ENCODE measurements at regions not wholly inside any gene's neighbourhood (a gene's known extent, or its start where the extent isn't known, plus 50 kb on each side); places are given as distances from the start of the nearest gene placed in this dataset.

- no peaks in the 10 kb centered on the region for H3K36me3 ChIP-seq (ENCODE audit: low read depth)
- POLR2A ChIA-PET (ENCODE audit: unreplicated experiment), result no interaction called here
- CTCF ChIA-PET, result no interaction called here
- H3K4me2 ChIP-seq, result no peak overlapping the region
- no peaks in the 10 kb centered on the region for H4K20me1 ChIP-seq (ENCODE audit: insufficient read depth)
- no peaks in the 10 kb centered on the region for H3K9me3 ChIP-seq (ENCODE audit: insufficient read depth, low read depth)
- TF ChIP-seq, protein P1, sequence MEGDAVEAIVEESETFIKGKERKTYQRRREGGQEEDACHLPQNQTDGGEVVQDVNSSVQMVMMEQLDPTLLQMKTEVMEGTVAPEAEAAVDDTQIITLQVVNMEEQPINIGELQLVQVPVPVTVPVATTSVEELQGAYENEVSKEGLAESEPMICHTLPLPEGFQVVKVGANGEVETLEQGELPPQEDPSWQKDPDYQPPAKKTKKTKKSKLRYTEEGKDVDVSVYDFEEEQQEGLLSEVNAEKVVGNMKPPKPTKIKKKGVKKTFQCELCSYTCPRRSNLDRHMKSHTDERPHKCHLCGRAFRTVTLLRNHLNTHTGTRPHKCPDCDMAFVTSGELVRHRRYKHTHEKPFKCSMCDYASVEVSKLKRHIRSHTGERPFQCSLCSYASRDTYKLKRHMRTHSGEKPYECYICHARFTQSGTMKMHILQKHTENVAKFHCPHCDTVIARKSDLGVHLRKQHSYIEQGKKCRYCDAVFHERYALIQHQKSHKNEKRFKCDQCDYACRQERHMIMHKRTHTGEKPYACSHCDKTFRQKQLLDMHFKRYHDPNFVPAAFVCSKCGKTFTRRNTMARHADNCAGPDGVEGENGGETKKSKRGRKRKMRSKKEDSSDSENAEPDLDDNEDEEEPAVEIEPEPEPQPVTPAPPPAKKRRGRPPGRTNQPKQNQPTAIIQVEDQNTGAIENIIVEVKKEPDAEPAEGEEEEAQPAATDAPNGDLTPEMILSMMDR (conservative IDR thresholded peaks at IDR 0.05), result no peak
- no peak for TF ChIP-seq EZH2 (IDR thresholded peaks at IDR 0.05; ENCODE audit: low read depth)
- no peaks in the 10 kb centered on the region for H3F3A ChIP-seq (ENCODE audit: insufficient read depth, low read depth)
- no peak overlapping the region for H3K27ac ChIP-seq
- no peaks in the 10 kb centered on the region for H3K27me3 ChIP-seq (ENCODE audit: insufficient read depth, low read depth)
- no peaks in the 10 kb centered on the region for H3K4me1 ChIP-seq (replicated peaks; ENCODE audit: insufficient read depth)
- no peak overlapping the region for H3K4me3 ChIP-seq
- no TSS peak for BruUV-seq (replicated peaks)
- no peak overlapping the region for H2AFZ ChIP-seq
- DNase-seq, result no peak
- intact Hi-C loops (cut with micrococcal nuclease; ENCODE audit: unreplicated experiment), result no loop called here
- no peaks in the 10 kb centered on the region for H3K79me2 ChIP-seq (ENCODE audit: low read depth)
- no peaks in the 10 kb centered on the region for H3K9me2 ChIP-seq (ENCODE audit: insufficient read depth)
Measured at GRCh38 chr5:156051972-156052371, 275.0 kb upstream of the SGCD start.

- no peaks in the 10 kb centered on the region for H4K20me1 ChIP-seq (ENCODE audit: insufficient read depth)
- intact Hi-C loops (cut with micrococcal nuclease; ENCODE audit: unreplicated experiment), result no loop called here
- BruUV-seq (replicated peaks), result no TSS peak
- TF ChIP-seq EZH2 (IDR thresholded peaks at IDR 0.05; ENCODE audit: low read depth), result no peak
- H3K4me1 ChIP-seq (replicated peaks; ENCODE audit: insufficient read depth), result no peaks in the 10 kb centered on the region
- H3K27ac ChIP-seq, result no peak overlapping the region
- ChIA-PET POLR2A (ENCODE audit: unreplicated experiment) (no interaction called here), CTCF (no interaction called here)
- no peaks in the 10 kb centered on the region for H3K9me3 ChIP-seq (ENCODE audit: insufficient read depth, low read depth)
- no peaks in the 10 kb centered on the region for H3K27me3 ChIP-seq (ENCODE audit: insufficient read depth, low read depth)
- H3K4me2 ChIP-seq, result no peak overlapping the region
- H2AFZ ChIP-seq, result no peak overlapping the region
- no peaks in the 10 kb centered on the region for H3K9me2 ChIP-seq (ENCODE audit: insufficient read depth)
- no peaks in the 10 kb centered on the region for H3F3A ChIP-seq (ENCODE audit: insufficient read depth, low read depth)
- H3K36me3 ChIP-seq (ENCODE audit: low read depth), result no peaks in the 10 kb centered on the region
- H3K79me2 ChIP-seq (ENCODE audit: low read depth), result no peaks in the 10 kb centered on the region
- no peak for DNase-seq
- H3K4me3 ChIP-seq, result no peak overlapping the region
Measured at GRCh38 chr5:156052656-156053055, 274.3 kb upstream of the SGCD start.

GRCh38 chr5:156053056-156053455 is 273.9 kb upstream of the SGCD start:
- Histone ChIP-seq H3K27me3 (ENCODE audit: insufficient read depth, low read depth) (no peaks in the 10 kb centered on the region), H3K4me2 (no peak overlapping the region), H3K79me2 (ENCODE audit: low read depth) (no peaks in the 10 kb centered on the region), H3K9me3 (ENCODE audit: insufficient read depth, low read depth) (no peaks in the 10 kb centered on the region), H3K9me2 (ENCODE audit: insufficient read depth) (no peaks in the 10 kb centered on the region), H3K36me3 (ENCODE audit: low read depth) (no peaks in the 10 kb centered on the region), H3K27ac (no peak overlapping the region), H4K20me1 (ENCODE audit: insufficient read depth) (no peaks in the 10 kb centered on the region), H3K4me3 (no peak overlapping the region), H2AFZ (no peak overlapping the region), H3F3A (ENCODE audit: insufficient read depth, low read depth) (no peaks in the 10 kb centered on the region), H3K4me1 (replicated peaks; ENCODE audit: insufficient read depth) (no peaks in the 10 kb centered on the region)
- no TSS peak for BruUV-seq (replicated peaks)
- ChIA-PET POLR2A (ENCODE audit: unreplicated experiment) (no interaction called here), CTCF (no interaction called here)
- DNase-seq, result no peak
- intact Hi-C loops (cut with micrococcal nuclease; ENCODE audit: unreplicated experiment), result no loop called here
- TF ChIP-seq EZH2 (IDR thresholded peaks at IDR 0.05; ENCODE audit: low read depth), result no peak
- TF ChIP-seq, protein P1 (conservative IDR thresholded peaks at IDR 0.05), result no peak

GRCh38 chr5:156076912-156077311 is 250.1 kb upstream of the SGCD start:
- TF ChIP-seq, protein P1 (conservative IDR thresholded peaks at IDR 0.05), result no peak
- no peak for TF ChIP-seq EZH2 (IDR thresholded peaks at IDR 0.05; ENCODE audit: low read depth)
- Histone ChIP-seq H3K36me3 (ENCODE audit: low read depth) (no peaks in the 10 kb centered on the region), H3K27ac (no peak overlapping the region), H3K9me2 (ENCODE audit: insufficient read depth) (no peaks in the 10 kb centered on the region), H3K4me1 (replicated peaks; ENCODE audit: insufficient read depth) (no peaks in the 10 kb centered on the region), H3K79me2 (ENCODE audit: low read depth) (no peaks in the 10 kb centered on the region), H3F3A (ENCODE audit: insufficient read depth, low read depth) (no peaks in the 10 kb centered on the region), H2AFZ (no peak overlapping the region), H4K20me1 (ENCODE audit: insufficient read depth) (no peaks in the 10 kb centered on the region; the same call in 1 of the 2 replicates), H3K9me3 (ENCODE audit: insufficient read depth, low read depth) (no peaks in the 10 kb centered on the region), H3K4me2 (no peak overlapping the region), H3K27me3 (ENCODE audit: insufficient read depth, low read depth) (no peaks in the 10 kb centered on the region), H3K4me3 (no peak overlapping the region)
- ChIA-PET CTCF (no interaction called here), POLR2A (ENCODE audit: unreplicated experiment) (no interaction called here)
- DNase-seq, result no peak
- BruUV-seq (replicated peaks), result no TSS peak
- intact Hi-C loops (cut with micrococcal nuclease; ENCODE audit: unreplicated experiment), result no loop called here

Measured in PC-9 (cell line).